BE2C (cell line): ENCODE measurements at regions not wholly inside any gene's neighbourhood (a gene's known extent, or its start where the extent isn't known, plus 50 kb on each side); places are given as distances from the start of the nearest gene placed in this dataset.

ENCODE experiments used
- DNase-seq: peaks from one replicate; pipeline ENCODE4 v3.0.0-alpha.2; 2020
- H3K27me3 ChIP-seq: fragments of 250-450 bp; sonication (Bioruptor Pico); 2 replicates; pipeline ENCODE4 v1.5.1; 2020; ENCODE audit warnings: mild to moderate bottlenecking
- H3K36me3 ChIP-seq: fragments of 250-450 bp; sonication (Bioruptor Pico); 2 replicates; pipeline ENCODE4 v1.5.1; 2020; ENCODE audit warnings: mild to moderate bottlenecking
- H3K4me1 ChIP-seq: fragments of 250-450 bp; sonication (Bioruptor Pico); 2 replicates; pipeline ENCODE4 v1.5.1; 2020
- H3K4me3 ChIP-seq: 2 replicates; pipeline ENCODE4 v1.5.1; 2011; ENCODE audit warnings: low read depth, low read length
- H3K9me3 ChIP-seq: fragments of 250-450 bp; sonication (Bioruptor Pico); 2 replicates; pipeline ENCODE4 v1.5.1; 2020
- TF ChIP-seq, protein P1 (sequence below): IDR thresholded peaks from 2 replicates; pipeline ENCODE4 v1.5.1; 2012; ENCODE audit warnings: mild to moderate bottlenecking, low read depth, low read length

DNA sequence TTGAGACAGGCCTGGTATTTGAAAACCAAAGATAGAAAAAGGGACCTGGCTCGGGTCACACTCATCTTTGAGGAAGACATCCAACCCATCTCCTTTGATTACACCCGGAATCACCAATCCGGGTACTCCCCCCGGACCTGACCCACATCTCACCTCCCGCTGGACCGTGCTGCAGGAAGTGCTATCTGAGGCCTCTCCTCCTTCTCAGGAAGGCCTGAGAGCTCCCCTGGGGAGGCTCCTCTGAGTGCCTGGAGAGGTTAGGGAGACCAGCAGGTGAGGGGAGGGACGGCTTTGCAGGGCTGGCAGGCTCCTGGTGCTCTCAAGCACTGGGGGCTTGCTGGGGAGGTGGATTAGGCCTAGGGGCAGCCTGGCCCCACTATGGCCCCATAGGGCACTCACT is 170.9 kb downstream of the ACKR3 start:
- Histone ChIP-seq H3K36me3 (no peaks in the 10 kb centered on the region), H3K4me3 (no peak overlapping the region), H3K27me3 (peaks cover 10% of the 10 kb centered on the region; the same call in 1 of the 2 replicates), H3K9me3 (no peaks in the 10 kb centered on the region), H3K4me1 (no peaks in the 10 kb centered on the region)
- TF ChIP-seq, protein P1, sequence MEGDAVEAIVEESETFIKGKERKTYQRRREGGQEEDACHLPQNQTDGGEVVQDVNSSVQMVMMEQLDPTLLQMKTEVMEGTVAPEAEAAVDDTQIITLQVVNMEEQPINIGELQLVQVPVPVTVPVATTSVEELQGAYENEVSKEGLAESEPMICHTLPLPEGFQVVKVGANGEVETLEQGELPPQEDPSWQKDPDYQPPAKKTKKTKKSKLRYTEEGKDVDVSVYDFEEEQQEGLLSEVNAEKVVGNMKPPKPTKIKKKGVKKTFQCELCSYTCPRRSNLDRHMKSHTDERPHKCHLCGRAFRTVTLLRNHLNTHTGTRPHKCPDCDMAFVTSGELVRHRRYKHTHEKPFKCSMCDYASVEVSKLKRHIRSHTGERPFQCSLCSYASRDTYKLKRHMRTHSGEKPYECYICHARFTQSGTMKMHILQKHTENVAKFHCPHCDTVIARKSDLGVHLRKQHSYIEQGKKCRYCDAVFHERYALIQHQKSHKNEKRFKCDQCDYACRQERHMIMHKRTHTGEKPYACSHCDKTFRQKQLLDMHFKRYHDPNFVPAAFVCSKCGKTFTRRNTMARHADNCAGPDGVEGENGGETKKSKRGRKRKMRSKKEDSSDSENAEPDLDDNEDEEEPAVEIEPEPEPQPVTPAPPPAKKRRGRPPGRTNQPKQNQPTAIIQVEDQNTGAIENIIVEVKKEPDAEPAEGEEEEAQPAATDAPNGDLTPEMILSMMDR = no peak
- no peak for DNase-seq

- TF ChIP-seq, protein P1 = no peak
- DNase-seq = no peak
- Histone ChIP-seq H3K4me1 (no peaks in the 10 kb centered on the region), H3K27me3 (no peaks in the 10 kb centered on the region), H3K4me3 (no peak overlapping the region), H3K36me3 (no peaks in the 10 kb centered on the region), H3K9me3 (no peaks in the 10 kb centered on the region)
Measured at GRCh38 chr2:236743039-236743920, 173.7 kb downstream of the ACKR3 start.

- Histone ChIP-seq H3K4me3 (no peak overlapping the region), H3K36me3 (no peaks in the 10 kb centered on the region), H3K4me1 (no peaks in the 10 kb centered on the region), H3K9me3 (no peaks in the 10 kb centered on the region), H3K27me3 (no peaks in the 10 kb centered on the region)
- TF ChIP-seq, protein P1 = no peak
- DNase-seq = no peak
Measured at GRCh38 chr2:236743921-236744280, 174.3 kb downstream of the ACKR3 start.

- no peak for DNase-seq
- Histone ChIP-seq H3K9me3 (no peaks in the 10 kb centered on the region), H3K4me3 (no peak overlapping the region), H3K27me3 (no peaks in the 10 kb centered on the region), H3K36me3 (no peaks in the 10 kb centered on the region), H3K4me1 (no peaks in the 10 kb centered on the region)
- TF ChIP-seq, protein P1 = no peak
Measured at GRCh38 chr2:236744281-236744705, 174.7 kb downstream of the ACKR3 start.

GRCh38 chr2:236744716-236745115 is 175.1 kb downstream of the ACKR3 start:
- TF ChIP-seq, protein P1 = no peak
- Histone ChIP-seq H3K36me3 (no peaks in the 10 kb centered on the region), H3K27me3 (no peaks in the 10 kb centered on the region), H3K9me3 (no peaks in the 10 kb centered on the region), H3K4me3 (no peak overlapping the region), H3K4me1 (no peaks in the 10 kb centered on the region)
- DNase-seq = no peak
